ENCODE measurements at regions not wholly inside any gene's neighbourhood (a gene's known extent, or its start where the extent isn't known, plus 50 kb on each side); places are given as distances from the start of the nearest gene placed in this dataset.

- DNase-seq, result no peak
Observed at GRCh38 chr5:114179134-114179533, 182.7 kb upstream of the KCNN2 start.

- no peak for DNase-seq
Observed at GRCh38 chr5:114184006-114184405, 177.9 kb upstream of the KCNN2 start.

GRCh38 chr5:114185274-114185673 is 176.6 kb upstream of the KCNN2 start:
- no peak for DNase-seq

GRCh38 chr5:114191441-114191840 is 170.4 kb upstream of the KCNN2 start:
- DNase-seq, result no peak

DNA sequence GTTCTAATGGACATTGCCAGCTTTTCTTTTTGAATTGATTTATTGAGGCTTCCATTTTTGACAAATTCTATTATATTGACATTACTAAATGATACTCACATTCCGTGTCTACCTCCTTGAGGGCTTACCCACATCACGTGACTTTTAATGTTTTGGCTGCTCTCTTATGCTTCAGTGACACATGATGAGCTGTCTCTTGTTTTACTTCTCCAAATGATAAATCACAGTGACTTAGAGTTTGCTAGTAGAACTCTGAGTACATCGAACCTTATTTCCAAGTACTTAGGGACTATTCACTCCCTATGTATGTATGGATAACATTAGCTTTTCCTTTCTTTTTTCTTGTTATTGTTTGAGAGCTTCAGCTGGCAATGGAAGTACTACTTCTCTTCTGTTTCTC is 169.8 kb upstream of the KCNN2 start:
- no peak for DNase-seq

DNA sequence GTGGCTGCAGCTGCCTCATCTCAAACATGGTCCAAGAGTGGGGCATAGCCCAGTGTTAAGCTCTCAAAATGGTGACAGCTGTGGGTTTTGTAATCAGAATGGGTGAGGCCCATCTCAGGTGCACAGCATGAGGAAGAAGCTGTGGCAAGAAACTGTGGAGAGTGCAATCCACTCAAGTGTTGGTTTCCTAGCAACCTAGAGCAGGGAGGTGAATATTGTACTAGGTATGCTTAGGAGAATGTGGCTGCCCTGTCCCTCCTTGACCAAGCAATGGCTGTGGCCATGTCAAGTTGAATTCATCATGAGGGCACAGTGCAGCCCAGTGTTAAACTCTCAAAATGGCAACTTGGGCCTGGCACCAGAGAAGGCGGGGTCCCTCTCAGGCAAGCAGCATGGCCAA is 160.5 kb upstream of the KCNN2 start:
- no peak for DNase-seq

DNA sequence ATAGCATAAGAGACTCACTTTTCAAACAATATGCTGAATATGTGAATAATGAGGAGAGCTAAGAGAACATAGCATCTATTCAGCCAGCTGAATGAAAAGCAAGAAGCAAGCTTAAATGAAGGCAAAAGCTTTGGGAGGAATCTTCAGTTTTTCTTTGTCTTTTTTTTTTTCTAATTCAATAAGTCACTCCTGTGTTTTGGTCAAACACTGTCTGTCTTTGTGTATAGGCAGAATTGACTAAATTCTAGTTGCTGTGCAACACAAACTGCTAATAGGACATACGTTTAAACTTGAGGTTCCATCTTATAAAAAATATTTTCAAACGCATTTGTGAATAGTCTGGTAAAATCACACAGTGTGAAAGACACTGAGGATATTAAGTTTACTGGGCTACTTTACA is 156.9 kb upstream of the KCNN2 start:
- DNase-seq, result no peak

DNA sequence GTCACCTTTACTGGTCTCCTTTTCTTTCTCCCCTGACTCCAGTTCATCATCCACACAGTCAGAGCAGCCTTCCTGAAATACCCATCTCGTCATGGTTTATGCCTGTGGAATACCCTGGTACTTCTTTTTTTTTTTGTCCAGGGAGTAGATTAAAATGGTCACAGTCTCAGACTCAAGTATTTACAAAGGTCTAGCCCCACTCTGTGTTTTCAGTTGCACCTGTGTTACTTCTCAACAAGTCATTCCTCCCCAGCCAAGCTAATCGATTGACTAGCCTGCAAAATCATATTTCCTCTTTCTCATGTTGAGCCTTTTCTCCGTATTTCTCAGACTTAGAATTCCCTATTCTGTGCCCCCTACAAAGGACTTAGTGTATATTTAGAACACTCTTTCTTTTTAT is 155.2 kb upstream of the KCNN2 start:
- DNase-seq, result no peak

DNA sequence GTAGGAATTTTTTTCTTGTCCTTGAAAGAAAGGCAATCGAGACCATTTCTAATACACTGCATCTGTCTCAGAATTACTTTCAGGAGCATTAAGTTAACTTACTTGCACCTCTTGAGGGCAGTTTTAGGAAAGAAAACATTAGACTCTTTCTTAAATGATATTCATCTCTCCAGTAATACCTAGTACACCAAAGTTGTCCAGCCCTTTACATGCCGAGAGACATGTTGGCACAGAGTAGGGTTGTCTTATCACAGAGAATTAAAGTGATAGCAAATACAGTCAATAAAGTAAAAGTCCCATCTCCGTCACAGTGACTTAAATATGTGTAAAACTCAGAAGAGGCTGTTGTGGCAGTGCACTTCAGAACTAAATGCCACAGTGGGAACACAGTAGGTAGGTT is 154.3 kb upstream of the KCNN2 start:
- no peak for DNase-seq

DNA sequence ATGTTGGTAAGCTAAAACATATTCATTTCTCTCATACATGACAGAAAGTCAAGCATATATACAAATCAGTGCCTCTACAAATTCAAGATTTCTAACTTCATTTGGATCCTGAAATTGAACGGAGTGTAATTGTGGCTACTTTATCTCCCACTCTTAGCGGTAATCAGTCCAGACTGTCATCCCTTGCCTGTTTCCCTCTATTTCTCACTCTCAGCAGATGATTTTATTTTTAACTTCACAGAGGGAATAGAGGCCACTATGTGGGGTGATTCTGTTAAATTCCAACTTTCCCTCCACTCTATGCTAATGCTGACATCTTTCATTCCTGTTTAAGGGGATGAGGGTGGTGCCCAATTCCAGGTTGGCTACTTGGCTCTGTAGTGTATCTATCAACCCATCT is 153.8 kb upstream of the KCNN2 start:
- no peak for DNase-seq

DNA sequence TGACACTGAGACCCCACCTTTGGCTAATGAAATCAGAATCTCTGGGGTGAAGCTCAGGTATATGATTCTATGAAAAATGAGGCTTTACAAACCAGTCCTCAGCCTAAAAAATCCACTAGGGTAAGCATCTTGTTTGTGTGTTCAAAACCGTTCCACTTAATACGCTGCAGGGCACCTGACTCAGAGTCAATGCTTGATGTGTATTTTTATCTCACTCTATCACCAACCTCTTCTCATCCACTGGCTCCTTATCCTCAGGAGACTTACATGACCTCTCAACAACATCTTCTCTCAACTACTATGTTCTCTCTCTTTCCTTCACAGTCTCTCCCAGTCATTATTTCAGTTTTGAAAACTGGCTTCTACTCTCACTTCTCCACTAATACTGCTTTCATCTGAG is 153.3 kb upstream of the KCNN2 start:
- DNase-seq, result no peak

- no peak for DNase-seq
Observed at GRCh38 chr5:114210662-114211061, 151.2 kb upstream of the KCNN2 start.

- DNase-seq, result no peak
Observed at GRCh38 chr5:114221807-114222206, 140.1 kb upstream of the KCNN2 start.

DNA sequence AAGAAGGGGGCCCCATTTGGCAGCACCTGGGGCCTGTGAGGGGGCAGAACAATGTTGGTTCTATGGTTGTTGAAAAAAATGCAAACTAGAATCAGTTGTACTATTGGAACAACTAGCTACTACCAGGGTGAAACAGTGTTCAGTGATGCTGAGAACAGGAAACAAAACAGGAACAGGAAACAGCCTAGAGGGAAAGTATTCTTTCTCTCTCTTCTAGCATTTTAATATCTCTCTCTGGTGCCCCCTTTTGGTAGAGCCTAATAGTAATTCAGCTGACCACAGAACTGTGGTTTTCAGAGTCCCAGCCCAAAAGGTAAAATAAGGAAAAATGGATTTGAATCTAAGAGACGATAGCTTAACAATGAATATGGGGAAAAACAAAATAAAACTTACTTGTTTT is 138.0 kb upstream of the KCNN2 start:
- DNase-seq, result no peak

DNA sequence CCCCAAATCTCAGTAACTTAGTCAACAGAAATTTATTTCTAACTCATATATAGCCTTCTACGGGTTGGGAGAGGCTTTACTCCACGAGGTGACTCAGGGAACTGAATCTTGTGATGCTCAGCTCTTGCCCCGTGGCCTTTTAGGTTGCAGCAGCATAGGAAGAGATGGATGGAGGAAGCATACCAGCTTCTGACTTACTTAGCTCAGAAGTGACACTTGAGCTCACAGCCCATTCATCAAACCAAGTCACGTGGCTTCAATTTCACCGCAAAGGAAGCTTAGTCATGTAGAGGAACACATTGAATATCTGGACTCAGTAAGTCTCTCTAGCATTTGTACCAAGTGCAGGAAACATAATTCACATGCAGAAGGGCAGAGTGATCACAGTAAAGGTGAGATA is 124.1 kb upstream of the KCNN2 start:
- peak; percentile 2 to 5 for DNase-seq

DNA sequence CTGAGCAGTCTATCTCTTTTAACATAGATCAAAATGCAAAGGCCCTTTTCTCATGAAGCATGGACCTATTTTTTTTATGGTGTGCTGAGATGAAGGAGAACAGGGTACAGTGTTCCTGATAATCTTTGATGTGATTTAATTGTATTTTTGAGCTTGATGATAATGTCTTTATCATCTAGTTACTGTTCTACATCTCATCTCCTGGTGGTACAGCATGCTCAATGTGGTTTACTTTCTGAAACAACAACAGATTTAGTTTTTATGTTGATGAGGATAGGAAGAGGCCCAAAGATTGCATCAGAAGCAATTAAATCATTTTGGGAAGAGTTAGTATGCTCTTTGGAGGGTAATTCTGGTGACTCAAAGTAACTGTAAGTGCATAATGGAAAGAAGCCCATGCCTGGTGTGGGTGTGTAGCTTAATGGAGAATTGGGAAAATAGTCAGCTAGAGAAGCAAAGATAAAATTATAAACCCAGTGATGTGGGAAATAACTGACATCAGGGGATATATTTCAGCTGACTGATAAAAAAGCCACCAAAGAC is 123.0 kb upstream of the KCNN2 start:
- DNase-seq, result no peak

DNA sequence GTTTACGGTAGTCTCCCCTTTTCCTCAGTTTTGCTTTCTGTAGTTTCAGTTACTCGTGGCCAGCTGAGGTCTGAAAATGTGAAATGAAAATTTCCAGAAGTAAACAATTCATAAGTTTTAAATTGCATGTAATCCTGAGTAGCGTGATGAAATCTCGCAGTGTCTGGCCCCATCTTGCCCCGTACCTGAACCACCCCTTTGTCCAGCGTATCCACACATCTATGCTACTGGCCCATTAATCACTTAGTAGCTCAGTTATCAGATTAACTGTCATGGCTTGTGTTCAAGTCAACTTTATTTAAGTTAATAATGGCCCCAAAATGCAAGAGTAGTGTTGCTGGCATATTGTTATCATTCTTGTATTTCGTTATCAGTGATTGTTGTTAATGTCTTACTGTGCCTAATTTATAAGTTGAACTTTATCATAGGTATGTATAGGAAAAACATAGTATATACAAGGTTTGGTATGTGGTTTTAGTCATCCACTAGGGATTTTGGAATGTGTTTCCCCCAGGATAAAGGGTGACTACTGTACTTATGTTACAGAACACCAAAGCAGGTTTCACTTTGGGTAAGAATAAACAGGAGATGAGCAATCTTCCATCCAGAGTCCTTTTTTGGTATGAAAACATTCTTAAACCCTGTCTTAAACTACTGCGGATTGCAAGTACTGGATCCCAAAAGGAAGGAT is 118.4 kb upstream of the KCNN2 start:
- DNase-seq, result no peak

DNA sequence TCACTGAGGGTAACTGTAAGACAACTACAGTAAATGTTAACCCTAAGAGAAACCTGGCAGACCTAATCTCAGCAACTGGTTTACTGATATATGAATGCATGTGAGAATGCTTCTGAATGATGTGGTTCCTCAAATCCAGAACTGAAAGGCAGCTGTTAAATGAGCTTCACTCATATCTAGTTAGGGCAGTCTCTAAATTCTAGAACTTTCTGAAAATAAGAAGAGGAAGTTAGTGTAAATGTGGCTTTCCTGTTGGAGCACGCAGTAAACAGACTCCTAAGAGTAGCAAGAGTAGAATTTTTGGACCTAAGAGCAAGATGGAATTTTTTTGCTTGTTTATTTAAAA is 117.9 kb upstream of the KCNN2 start:
- DNase-seq, result no peak

- no peak for DNase-seq
Observed at GRCh38 chr5:114249823-114250222, 112.0 kb upstream of the KCNN2 start.

DNA sequence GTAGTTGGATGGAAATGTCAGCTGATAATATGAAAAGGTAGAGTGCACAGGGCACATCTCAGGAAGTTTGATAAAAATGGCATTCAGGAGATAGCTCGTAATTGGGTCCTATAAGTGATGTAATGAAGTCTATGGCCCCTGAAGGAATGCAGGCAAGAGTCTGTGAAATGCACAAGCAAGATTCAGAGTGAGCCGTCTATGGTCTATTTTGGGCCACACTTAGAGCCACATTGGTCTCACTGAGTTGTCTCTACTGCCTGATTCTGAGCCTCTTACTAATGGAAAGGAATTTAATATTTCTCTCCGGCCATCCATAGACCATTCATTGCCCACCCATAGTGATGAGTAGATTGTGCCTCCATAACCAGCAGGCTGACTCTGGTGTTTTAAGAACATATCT is 111.3 kb upstream of the KCNN2 start:
- no peak for DNase-seq

DNA sequence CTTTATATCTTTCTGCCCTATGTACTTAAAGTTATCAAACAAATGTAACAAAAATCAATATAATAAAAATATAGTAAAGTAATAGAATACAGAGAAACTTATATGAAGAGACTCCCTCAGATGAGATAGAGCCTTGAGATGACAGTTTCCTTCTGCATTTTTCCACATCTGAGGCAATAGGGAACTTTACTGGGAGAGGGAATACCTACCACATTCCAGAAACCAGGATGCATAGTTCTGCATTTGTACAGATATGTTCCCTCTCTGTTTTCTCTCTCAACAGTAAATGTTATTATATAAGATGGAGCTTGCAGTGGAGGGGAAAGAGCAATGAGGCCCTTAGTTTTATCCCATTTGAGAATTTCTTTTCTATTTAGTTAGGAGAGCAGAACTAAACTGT is 109.6 kb upstream of the KCNN2 start:
- no peak for DNase-seq

- no peak for DNase-seq
Observed at GRCh38 chr5:114255260-114255659, 106.6 kb upstream of the KCNN2 start.

DNA sequence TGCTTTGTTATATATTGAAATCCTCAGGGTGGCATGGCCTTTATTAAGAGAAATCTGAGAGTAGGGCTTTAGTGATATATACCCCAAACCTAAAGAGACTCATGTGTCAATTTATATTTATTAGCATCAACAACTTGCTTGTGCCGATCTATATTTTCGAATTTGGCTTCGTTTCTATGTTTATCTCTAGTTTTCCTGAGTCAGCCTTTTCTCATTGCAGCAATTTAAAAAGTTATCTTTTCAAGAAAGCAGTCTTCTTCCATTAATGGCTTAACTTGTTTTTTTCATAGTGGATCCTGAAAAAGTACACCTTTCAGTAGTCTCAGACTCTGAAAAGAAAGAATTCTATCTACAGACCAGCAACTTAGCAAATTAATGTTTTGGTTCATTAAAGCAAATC is 99.9 kb upstream of the KCNN2 start:
- no peak for DNase-seq

- no peak for DNase-seq
Observed at GRCh38 chr5:114265432-114266060, 96.3 kb upstream of the KCNN2 start.

- no peak for DNase-seq
Observed at GRCh38 chr5:114266374-114266773, 95.5 kb upstream of the KCNN2 start.
